ENCODE measurements at regions not wholly inside any gene's neighbourhood (a gene's known extent, or its start where the extent isn't known, plus 50 kb on each side); places are given as distances from the start of the nearest gene placed in this dataset.

DNA sequence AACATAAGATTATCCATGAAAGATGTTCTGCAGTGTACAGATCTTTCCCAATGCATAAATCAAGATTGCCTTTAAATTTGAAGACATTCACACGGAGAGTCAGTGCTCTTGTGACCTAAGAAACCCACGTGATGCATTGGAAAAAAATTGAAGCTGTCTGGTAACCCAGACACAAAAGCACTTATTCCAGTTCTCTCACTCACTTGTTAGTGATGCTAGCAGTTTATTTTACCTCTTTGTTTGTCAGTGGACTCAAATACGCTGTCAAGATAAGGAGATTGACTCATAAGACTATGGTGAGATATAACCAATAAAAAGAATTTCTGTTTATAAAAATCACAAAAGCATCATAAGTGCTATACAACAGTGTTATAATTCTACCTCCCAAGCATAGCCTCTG lies 245.8 kb upstream of the SMIM31 start:
- no peaks in the 10 kb centered on the region for H3K36me3 ChIP-seq (ENCODE audit: control insufficient read depth in 4 of 4, insufficient read depth in 3 of 4, low read depth in 1 of 4, low read length in 3 of 4)
- no peaks in the 10 kb centered on the region for H3K4me1 ChIP-seq (ENCODE audit: control insufficient read depth in 4 of 4, insufficient read depth in 4 of 4, low read length in 3 of 4)

DNA sequence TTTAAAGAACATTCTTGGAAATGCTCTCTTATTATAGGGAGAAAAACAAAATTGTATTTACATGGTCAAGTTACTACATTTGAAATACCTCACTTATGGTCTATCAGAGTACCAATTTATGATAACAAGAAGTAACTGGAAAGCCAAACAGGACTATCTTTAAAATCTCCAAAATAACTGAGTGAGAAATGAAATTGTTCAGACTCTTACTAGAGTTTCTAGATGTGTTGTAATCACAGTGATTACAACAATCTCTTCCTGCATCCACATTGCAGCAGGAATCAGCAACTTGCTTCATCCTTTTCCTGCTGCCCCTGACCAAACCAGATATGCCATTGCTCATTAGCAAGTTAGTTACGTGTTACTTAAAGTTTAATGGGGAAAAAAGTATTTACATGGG lies 245.2 kb upstream of the SMIM31 start:
- Histone ChIP-seq H3K27ac (ENCODE audit: low read depth in 1 of 2, low read length in 2 of 2) (no peak overlapping the region), H3K9me3 (ENCODE audit: control insufficient read depth in 4 of 4, low read length in 3 of 4) (no peaks in the 10 kb centered on the region), H3K4me3 (ENCODE audit: low read depth in 1 of 3, low read length in 3 of 3) (no peak overlapping the region), H3K27me3 (ENCODE audit: control insufficient read depth in 4 of 4, insufficient read depth in 4 of 4, low read length in 3 of 4) (peaks cover 0 to 4% (median 2%) of the 10 kb centered on the region in 4 donors), H3K4me1 (ENCODE audit: control insufficient read depth in 4 of 4, insufficient read depth in 4 of 4, low read length in 3 of 4) (no peaks in the 10 kb centered on the region), H3K9ac (ENCODE audit: low read depth in 1 of 2, low read length in 2 of 2) (no peak overlapping the region), H3K36me3 (ENCODE audit: control insufficient read depth in 4 of 4, insufficient read depth in 3 of 4, low read depth in 1 of 4, low read length in 3 of 4) (no peaks in the 10 kb centered on the region)
- DNase-seq (ENCODE audit: low spot score), result no peak
- TF ChIP-seq, protein P1, sequence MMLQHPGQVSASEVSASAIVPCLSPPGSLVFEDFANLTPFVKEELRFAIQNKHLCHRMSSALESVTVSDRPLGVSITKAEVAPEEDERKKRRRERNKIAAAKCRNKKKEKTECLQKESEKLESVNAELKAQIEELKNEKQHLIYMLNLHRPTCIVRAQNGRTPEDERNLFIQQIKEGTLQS (IDR thresholded peaks at IDR 0.05), result no peak
- TF ChIP-seq, protein P2, sequence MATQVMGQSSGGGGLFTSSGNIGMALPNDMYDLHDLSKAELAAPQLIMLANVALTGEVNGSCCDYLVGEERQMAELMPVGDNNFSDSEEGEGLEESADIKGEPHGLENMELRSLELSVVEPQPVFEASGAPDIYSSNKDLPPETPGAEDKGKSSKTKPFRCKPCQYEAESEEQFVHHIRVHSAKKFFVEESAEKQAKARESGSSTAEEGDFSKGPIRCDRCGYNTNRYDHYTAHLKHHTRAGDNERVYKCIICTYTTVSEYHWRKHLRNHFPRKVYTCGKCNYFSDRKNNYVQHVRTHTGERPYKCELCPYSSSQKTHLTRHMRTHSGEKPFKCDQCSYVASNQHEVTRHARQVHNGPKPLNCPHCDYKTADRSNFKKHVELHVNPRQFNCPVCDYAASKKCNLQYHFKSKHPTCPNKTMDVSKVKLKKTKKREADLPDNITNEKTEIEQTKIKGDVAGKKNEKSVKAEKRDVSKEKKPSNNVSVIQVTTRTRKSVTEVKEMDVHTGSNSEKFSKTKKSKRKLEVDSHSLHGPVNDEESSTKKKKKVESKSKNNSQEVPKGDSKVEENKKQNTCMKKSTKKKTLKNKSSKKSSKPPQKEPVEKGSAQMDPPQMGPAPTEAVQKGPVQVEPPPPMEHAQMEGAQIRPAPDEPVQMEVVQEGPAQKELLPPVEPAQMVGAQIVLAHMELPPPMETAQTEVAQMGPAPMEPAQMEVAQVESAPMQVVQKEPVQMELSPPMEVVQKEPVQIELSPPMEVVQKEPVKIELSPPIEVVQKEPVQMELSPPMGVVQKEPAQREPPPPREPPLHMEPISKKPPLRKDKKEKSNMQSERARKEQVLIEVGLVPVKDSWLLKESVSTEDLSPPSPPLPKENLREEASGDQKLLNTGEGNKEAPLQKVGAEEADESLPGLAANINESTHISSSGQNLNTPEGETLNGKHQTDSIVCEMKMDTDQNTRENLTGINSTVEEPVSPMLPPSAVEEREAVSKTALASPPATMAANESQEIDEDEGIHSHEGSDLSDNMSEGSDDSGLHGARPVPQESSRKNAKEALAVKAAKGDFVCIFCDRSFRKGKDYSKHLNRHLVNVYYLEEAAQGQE (IDR thresholded peaks at IDR 0.05), result no peak
- TF ChIP-seq HNF4G (IDR thresholded peaks at IDR 0.05), result no peak
- TF ChIP-seq RAD21 (IDR thresholded peaks at IDR 0.05), result no peak
- TF ChIP-seq FOXA2 (IDR thresholded peaks at IDR 0.05), result no peak
- no peak for TF ChIP-seq RXRA (IDR thresholded peaks at IDR 0.05)
- TF ChIP-seq, protein P3, sequence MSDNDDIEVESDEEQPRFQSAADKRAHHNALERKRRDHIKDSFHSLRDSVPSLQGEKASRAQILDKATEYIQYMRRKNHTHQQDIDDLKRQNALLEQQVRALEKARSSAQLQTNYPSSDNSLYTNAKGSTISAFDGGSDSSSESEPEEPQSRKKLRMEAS (IDR thresholded peaks at IDR 0.05), result no peak
- TF ChIP-seq, protein P4, sequence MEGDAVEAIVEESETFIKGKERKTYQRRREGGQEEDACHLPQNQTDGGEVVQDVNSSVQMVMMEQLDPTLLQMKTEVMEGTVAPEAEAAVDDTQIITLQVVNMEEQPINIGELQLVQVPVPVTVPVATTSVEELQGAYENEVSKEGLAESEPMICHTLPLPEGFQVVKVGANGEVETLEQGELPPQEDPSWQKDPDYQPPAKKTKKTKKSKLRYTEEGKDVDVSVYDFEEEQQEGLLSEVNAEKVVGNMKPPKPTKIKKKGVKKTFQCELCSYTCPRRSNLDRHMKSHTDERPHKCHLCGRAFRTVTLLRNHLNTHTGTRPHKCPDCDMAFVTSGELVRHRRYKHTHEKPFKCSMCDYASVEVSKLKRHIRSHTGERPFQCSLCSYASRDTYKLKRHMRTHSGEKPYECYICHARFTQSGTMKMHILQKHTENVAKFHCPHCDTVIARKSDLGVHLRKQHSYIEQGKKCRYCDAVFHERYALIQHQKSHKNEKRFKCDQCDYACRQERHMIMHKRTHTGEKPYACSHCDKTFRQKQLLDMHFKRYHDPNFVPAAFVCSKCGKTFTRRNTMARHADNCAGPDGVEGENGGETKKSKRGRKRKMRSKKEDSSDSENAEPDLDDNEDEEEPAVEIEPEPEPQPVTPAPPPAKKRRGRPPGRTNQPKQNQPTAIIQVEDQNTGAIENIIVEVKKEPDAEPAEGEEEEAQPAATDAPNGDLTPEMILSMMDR (IDR thresholded peaks at IDR 0.05; ENCODE audit: low read depth, low read length, missing input control), result no peak
- no peak for TF ChIP-seq YY1 (IDR thresholded peaks at IDR 0.05)
- TF ChIP-seq NR2F2 (IDR thresholded peaks at IDR 0.05), result no peak
- TF ChIP-seq JUND (IDR thresholded peaks at IDR 0.05), result no peak
- TF ChIP-seq FOXA1 (IDR thresholded peaks at IDR 0.05), result no peak
- TF ChIP-seq SP1 (IDR thresholded peaks at IDR 0.05), result no peak
- TF ChIP-seq EGR1 (IDR thresholded peaks at IDR 0.05; ENCODE audit: low read depth in 2 of 2), result no peak
- TF ChIP-seq HNF4A (conservative IDR thresholded peaks at IDR 0.05), result no peak
- WGBS, result 27% methylated on average over 1 of the region's 1 CpG

More for the DNA sequence above, 245.8 kb upstream of the SMIM31 start:
- no peak for TF ChIP-seq RXRA (IDR thresholded peaks at IDR 0.05)
- Histone ChIP-seq H3K9me3 (ENCODE audit: control insufficient read depth in 4 of 4, low read length in 3 of 4) (no peaks in the 10 kb centered on the region), H3K27ac (ENCODE audit: low read depth in 1 of 2, low read length in 2 of 2) (no peak overlapping the region), H3K27me3 (ENCODE audit: control insufficient read depth in 4 of 4, insufficient read depth in 4 of 4, low read length in 3 of 4) (peaks cover 0 to 4% (median 2%) of the 10 kb centered on the region in 4 donors), H3K9ac (ENCODE audit: low read depth in 1 of 2, low read length in 2 of 2) (no peak overlapping the region), H3K4me3 (ENCODE audit: low read depth in 1 of 3, low read length in 3 of 3) (no peak overlapping the region)
- WGBS, result 51% methylated on average over 3 of the region's 3 CpGs
- DNase-seq (ENCODE audit: low spot score), result no peak

All from liver (tissue), 8 donors.